SW480 (cell line): ENCODE measurements at regions not wholly inside any gene's neighbourhood (a gene's known extent, or its start where the extent isn't known, plus 50 kb on each side); places are given as distances from the start of the nearest gene placed in this dataset.

ENCODE experiments used
- DNase-seq: peaks from one replicate; pipeline ENCODE4 v3.0.0-alpha.2; 2016; ENCODE audit warnings: low spot score

- no peak for DNase-seq
These were observed 379.1 kb upstream of the ATP5MC3 start for GRCh38 chr2:175560521-175561169.

GRCh38 chr2:175559613-175560012, 378.1 kb upstream of the ATP5MC3 start:
- no peak for DNase-seq

GRCh38 chr2:175557810-175558377, 376.4 kb upstream of the ATP5MC3 start:
- DNase-seq: no peak

- DNase-seq: no peak
These were observed 372.4 kb upstream of the ATP5MC3 start for GRCh38 chr2:175553910-175554309.

- no peak for DNase-seq
These were observed 371.4 kb upstream of the ATP5MC3 start for GRCh38 chr2:175552902-175553301.

- DNase-seq: no peak
These were observed 358.9 kb upstream of the ATP5MC3 start for GRCh38 chr2:175540421-175540820.

GRCh38 chr2:175539122-175539521, 357.6 kb upstream of the ATP5MC3 start:
- DNase-seq: no peak

- DNase-seq: no peak
These were observed 354.5 kb upstream of the ATP5MC3 start for GRCh38 chr2:175536059-175536458.

- no peak for DNase-seq
These were observed 354.1 kb upstream of the ATP5MC3 start for GRCh38 chr2:175535631-175536030.

GRCh38 chr2:175525975-175526374, 344.5 kb upstream of the ATP5MC3 start:
- DNase-seq: no peak

- DNase-seq: no peak
These were observed 341.5 kb upstream of the ATP5MC3 start for GRCh38 chr2:175523001-175523400.

- no peak for DNase-seq
These were observed 336.7 kb upstream of the ATP5MC3 start for GRCh38 chr2:175518206-175518605.

GRCh38 chr2:175516555-175516954, 335.0 kb upstream of the ATP5MC3 start:
- no peak for DNase-seq

- DNase-seq: no peak
These were observed 318.7 kb upstream of the ATP5MC3 start for GRCh38 chr2:175500255-175500654.

- no peak for DNase-seq
These were observed 308.9 kb upstream of the ATP5MC3 start for GRCh38 chr2:175490360-175490791.

- peak; percentile 85 for DNase-seq
These were observed 296.7 kb upstream of the ATP5MC3 start for GRCh38 chr2:175478096-175478768.

- DNase-seq: no peak
These were observed 295.4 kb upstream of the ATP5MC3 start for GRCh38 chr2:175476948-175477347.

- DNase-seq: no peak
These were observed 294.9 kb upstream of the ATP5MC3 start for GRCh38 chr2:175476374-175476773.

GRCh38 chr2:175475130-175475529, 293.6 kb upstream of the ATP5MC3 start:
- DNase-seq: no peak

- DNase-seq: no peak
These were observed 287.1 kb upstream of the ATP5MC3 start for GRCh38 chr2:175468431-175469098.

GRCh38 chr2:175465101-175465500, 283.6 kb upstream of the ATP5MC3 start:
- DNase-seq: no peak

- DNase-seq: no peak
These were observed 282.8 kb upstream of the ATP5MC3 start for GRCh38 chr2:175464311-175464670.
